RPMI7951 (cell line): ENCODE measurements at regions not wholly inside any gene's neighbourhood (a gene's known extent, or its start where the extent isn't known, plus 50 kb on each side); places are given as distances from the start of the nearest gene placed in this dataset.
"Not testable (repeated sequence)": the region's sequence is repeated elsewhere in the genome, so short reads cannot be mapped to it uniquely, and the experiment has no call there.

Experiments
- DNase-seq: peaks from one replicate; pipeline ENCODE4 v3.0.0-alpha.2; 2012; ENCODE audit warnings: low read depth

DNA sequence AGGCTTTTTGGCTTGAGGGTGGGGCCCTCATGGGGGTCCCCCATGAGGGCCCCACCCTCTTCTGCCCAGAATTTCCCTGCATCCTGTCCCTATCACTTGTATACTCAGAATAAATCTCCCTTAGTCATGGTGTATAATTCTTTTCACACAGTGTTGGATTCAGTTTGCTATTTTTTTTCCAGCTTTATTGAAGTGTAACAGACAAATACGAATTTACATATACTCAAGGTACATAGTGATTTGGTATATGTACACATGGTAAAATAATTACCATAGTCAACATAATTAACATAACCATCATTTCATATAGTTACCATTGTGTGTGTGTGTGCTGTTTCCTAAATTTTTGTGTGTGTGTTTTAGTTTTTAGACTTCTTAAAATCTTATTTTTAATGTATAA lies 289.4 kb downstream of the CNTNAP3B start:
- not testable (repeated sequence) for DNase-seq

GRCh38 chr9:41838953-41839352 lies 290.3 kb downstream of the CNTNAP3B start:
- DNase-seq = not testable (repeated sequence)

DNA sequence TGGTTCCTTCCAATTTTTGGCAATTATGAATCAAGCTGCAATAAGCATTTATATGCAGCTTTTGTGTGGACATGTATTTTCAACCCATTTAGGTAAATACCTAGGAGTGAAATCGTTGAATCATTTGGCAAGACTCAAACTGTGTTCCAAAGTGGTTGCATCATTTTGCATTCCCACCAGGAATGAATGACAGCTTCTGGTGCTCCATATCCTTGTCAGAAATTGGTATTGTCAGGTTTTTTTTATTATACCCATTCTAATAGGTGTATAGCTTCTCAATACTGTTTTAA lies 290.7 kb downstream of the CNTNAP3B start:
- not testable (repeated sequence) for DNase-seq

DNA sequence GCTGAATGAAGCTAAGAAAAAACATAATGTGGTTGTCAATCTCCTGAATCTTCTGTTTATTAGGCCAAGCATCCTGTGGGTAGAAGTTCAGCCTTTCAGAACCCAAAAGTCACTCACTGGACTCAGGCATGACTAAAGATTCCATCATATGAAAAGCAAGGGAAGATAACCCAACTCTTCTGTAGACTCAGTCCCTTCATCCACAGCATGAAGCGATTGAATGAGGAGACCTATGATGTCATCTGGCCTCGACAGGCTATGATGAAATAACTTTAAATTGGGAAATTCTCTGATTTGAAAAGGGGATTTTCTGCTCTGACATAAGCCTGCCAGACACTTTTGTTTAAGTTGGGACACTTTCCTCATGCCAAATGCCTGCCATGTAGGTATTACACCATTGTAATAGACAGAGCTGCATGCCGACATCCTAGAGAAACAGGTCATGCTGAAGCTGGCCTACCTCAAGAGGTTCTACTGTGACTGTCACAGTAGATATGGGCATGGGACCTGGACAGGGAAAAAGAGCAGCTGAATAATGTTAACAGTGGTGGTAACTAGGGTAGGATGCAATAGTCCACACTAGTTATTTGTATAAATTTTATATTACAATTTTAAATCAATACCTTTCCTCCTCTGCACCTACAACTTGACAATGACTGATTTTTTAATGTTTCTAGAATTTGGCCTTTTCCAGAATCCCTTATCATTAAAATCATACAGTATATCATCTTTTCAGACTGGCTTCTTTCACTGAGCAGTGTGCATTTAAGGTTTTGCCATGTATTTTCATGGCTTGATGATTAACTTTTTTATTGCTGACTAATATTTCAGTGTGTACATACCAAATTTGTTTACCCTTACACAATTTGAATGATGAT lies 291.3 kb downstream of the CNTNAP3B start:
- DNase-seq = not testable (repeated sequence)

GRCh38 chr9:41833108-41833507 lies 296.1 kb downstream of the CNTNAP3B start:
- not testable (repeated sequence) for DNase-seq

- not testable (repeated sequence) for DNase-seq
These were observed 304.5 kb downstream of the CNTNAP3B start for GRCh38 chr9:41824723-41825122.

GRCh38 chr9:41802706-41803105 lies 326.5 kb downstream of the CNTNAP3B start:
- DNase-seq = not testable (repeated sequence)

- peak; percentile 15 for DNase-seq
These were observed 330.5 kb downstream of the CNTNAP3B start for GRCh38 chr9:41798684-41799083.

- DNase-seq = peak; percentile 22
These were observed 338.4 kb downstream of the CNTNAP3B start for GRCh38 chr9:41790719-41791363.

- DNase-seq = not testable (repeated sequence)
These were observed 339.2 kb downstream of the CNTNAP3B start for GRCh38 chr9:41790007-41790406.

- not testable (repeated sequence) for DNase-seq
These were observed 339.8 kb downstream of the CNTNAP3B start for GRCh38 chr9:41789387-41789786.

- not testable (repeated sequence) for DNase-seq
These were observed 341.3 kb downstream of the CNTNAP3B start for GRCh38 chr9:41787951-41788350.

- DNase-seq = not testable (repeated sequence)
These were observed 342.0 kb downstream of the CNTNAP3B start for GRCh38 chr9:41787270-41787669.

- not testable (repeated sequence) for DNase-seq
These were observed 345.2 kb downstream of the CNTNAP3B start for GRCh38 chr9:41784006-41784405.

- DNase-seq = not testable (repeated sequence)
These were observed 346.0 kb downstream of the CNTNAP3B start for GRCh38 chr9:41783070-41783810.

GRCh38 chr9:41781899-41782298 lies 347.3 kb downstream of the CNTNAP3B start:
- not testable (repeated sequence) for DNase-seq

DNA sequence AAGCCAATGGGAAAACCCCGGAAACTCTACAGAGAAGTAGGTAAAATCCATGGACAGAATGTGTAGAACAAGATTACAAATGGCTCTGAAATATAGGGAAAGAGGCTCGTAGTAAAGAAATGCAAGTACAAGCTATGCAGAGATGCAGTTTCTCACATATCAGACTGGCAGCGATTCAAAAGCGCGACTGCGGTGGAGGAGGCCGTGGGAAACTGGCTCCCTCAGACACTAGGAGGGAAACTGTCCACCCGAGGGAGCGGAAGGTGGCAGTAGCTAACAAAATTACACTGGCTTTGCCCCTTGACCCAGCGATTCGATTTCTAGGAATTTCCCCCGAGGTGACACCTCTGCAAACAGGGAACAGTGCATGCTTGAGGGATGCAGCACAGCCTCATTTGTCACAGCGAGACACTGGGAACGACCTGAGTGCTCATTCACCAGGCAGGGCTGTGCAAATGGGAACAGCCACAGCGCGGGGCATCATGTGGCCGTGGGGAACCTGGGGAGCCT lies 349.3 kb downstream of the CNTNAP3B start:
- not testable (repeated sequence) for DNase-seq

DNA sequence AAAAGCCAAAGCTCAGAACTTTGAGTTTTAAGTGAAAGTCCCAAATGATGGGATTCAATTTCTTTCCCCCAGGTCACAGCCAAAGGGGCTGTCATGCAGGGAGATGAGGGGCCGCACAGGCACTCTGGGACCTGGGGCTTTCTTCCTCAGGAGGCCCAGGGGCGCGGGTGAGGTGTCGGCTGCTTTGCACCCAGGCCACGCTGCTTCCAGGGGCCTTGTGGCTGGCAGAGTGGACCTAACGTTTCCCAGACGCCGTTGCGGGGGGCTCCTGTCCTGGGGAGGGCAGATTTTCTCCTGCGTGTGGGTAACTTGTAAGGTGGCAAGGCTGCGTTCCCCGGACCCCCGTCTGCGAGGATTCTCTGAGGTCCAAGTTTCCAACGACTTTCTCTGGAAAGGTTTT lies 350.0 kb downstream of the CNTNAP3B start:
- not testable (repeated sequence) for DNase-seq

- DNase-seq = not testable (repeated sequence)
These were observed 350.6 kb downstream of the CNTNAP3B start for GRCh38 chr9:41778535-41779071.

- DNase-seq = not testable (repeated sequence)
These were observed 351.7 kb downstream of the CNTNAP3B start for GRCh38 chr9:41777536-41777935.

GRCh38 chr9:41772541-41772940 lies 356.7 kb downstream of the CNTNAP3B start:
- DNase-seq = not testable (repeated sequence)

DNA sequence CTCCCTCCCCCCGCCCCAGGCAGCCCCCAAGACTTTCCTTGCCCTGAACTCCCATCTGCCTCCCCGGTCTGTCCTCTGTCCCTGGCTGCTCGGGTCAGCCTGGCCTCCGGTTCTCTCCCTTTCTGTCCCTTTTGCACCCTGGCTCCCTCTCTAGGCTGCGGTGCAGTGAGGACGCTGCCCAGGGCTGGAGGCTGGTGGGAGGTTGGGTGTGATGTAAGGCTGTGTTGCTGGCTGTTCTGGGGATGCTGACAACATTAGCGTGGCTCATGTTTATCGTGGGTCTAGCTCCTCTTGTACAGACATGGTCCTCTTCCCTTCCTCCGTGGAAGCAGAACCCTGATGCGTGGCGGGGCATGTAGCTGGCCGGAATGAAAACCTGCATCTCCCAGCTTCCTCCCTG lies 357.5 kb downstream of the CNTNAP3B start:
- DNase-seq = not testable (repeated sequence)
